GM12874 (cell line): ENCODE measurements at regions not wholly inside any gene's neighbourhood (a gene's known extent, or its start where the extent isn't known, plus 50 kb on each side); places are given as distances from the start of the nearest gene placed in this dataset.

Source experiments
- TF ChIP-seq, protein P1 (sequence below): IDR thresholded peaks from 2 replicates; pipeline ENCODE4 v1.5.1; 2011; ENCODE audit warnings: low read depth, mild to moderate bottlenecking, control low read depth, low read length, moderate library complexity; ENCODE audit not compliant: insufficient read depth

DNA sequence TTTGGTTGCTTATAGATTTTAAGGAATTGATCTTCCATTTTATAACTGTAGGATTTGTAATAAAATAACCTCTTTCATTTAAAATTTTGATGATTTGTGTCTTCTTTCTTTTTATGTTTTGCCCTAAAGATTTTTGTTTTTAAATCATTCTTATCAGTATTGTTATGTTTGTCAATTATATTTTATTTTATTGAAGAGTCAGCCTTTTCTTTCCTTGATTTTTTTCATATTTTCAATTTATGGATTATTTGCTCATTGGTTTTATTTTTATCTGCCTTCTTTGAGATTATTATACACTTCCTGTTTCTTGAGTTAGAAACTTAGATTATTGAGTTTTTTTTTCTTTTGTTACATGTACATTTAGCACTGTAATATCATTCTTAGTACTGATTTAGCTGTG, 233.4 kb upstream of the BRINP3 start:
- TF ChIP-seq, protein P1, sequence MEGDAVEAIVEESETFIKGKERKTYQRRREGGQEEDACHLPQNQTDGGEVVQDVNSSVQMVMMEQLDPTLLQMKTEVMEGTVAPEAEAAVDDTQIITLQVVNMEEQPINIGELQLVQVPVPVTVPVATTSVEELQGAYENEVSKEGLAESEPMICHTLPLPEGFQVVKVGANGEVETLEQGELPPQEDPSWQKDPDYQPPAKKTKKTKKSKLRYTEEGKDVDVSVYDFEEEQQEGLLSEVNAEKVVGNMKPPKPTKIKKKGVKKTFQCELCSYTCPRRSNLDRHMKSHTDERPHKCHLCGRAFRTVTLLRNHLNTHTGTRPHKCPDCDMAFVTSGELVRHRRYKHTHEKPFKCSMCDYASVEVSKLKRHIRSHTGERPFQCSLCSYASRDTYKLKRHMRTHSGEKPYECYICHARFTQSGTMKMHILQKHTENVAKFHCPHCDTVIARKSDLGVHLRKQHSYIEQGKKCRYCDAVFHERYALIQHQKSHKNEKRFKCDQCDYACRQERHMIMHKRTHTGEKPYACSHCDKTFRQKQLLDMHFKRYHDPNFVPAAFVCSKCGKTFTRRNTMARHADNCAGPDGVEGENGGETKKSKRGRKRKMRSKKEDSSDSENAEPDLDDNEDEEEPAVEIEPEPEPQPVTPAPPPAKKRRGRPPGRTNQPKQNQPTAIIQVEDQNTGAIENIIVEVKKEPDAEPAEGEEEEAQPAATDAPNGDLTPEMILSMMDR: no peak

DNA sequence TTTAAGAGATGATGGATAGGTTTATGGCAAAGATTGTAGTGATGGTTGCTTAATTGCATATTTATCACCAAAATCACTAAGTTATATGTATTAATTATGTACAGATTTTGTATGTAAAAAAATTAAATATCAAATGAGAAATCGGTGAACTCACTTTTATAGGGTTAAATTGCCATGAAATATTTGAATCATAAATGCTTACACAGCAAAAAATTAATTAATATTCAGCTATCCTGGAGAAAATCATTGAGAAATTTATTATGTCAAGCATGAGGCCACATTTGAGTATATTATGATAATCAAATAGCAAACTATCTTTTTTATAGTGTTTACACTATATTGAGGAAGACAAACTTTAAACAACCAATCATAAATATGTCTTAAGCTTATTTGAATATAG, 239.4 kb upstream of the BRINP3 start:
- TF ChIP-seq, protein P1: no peak

DNA sequence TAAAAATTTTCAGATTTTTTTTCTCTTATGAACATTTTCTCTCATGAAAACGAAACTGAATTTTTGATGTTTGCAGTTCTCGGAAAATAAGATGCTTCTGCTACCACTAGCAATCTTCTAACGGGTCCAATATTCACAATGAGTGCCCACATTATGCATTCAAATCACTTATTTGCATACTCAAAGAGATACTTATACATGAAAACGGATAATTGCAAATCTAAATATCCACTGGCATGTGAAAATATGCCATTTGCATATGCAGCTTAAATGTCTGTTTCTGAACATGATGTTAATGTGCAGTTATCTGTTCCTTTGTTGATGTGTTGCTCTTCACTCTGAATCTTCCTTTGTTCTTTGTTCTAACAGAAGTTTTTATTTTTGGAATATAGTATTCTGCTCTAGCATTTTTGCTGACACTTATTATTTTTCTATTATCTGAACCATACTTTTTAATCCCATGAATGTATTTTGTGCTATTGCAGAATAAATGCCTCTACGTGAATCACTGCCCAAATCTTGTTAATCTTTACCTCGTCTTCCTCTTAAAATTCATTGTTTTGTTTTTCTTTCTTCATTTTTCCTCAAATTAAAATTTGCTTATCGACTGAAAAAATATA, 259.4 kb upstream of the BRINP3 start:
- TF ChIP-seq, protein P1: no peak

DNA sequence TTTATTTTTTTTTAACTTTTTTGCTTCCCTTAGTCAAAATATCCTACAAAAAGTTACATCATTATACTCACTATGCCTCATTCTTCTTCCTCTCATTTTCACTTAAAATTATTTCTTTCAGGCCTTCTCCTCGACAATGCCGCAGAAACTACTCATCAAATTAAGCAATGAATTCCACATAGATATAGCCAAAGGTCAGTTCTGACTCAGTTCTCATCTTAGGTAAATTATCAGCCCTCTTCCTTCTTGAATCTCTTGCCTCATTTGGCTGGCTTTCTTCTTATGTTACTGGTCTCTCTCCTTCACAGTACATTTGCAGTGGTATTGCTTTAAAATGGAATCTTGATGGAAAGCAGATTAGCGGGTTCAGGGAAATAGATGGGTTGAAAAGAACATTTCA, 260.7 kb upstream of the BRINP3 start:
- TF ChIP-seq, protein P1: no peak

DNA sequence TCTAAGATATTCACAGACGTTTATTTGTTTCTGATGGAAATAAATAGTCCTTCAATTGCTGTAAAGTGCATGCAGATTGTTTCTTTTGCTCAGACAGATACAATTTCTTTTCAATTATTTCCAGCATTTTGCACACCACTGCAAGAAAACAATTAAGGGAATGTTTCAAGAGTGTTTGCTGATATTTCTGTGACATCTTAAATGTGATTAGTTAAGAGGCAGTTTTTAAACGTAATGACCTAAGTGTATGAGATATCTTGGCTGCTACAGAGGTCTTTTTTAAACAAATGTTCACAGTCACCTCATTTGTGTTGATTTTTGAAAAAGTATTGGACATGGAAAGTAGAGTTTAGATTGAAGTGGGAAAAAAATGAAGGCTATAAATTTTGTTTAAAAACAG, 262.3 kb upstream of the BRINP3 start:
- TF ChIP-seq, protein P1: no peak

DNA sequence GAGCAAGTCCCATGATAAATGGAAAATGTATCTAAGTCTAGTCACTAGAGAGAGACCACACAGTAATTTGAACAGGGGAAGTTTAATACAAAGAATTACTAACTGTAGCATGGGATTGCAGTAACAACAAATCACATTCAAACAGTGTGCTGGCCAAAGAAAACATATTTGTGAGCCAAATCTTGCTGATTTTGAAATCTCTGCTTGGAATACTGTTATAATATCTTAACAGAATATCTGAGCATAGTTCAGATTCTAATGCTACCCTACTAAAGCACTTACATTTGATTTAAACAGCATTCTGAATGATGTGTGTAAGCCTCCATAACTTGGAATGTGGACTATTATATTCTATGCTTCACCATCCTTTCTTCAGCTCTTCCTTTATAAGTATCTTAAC, 270.0 kb upstream of the BRINP3 start:
- TF ChIP-seq, protein P1: no peak

DNA sequence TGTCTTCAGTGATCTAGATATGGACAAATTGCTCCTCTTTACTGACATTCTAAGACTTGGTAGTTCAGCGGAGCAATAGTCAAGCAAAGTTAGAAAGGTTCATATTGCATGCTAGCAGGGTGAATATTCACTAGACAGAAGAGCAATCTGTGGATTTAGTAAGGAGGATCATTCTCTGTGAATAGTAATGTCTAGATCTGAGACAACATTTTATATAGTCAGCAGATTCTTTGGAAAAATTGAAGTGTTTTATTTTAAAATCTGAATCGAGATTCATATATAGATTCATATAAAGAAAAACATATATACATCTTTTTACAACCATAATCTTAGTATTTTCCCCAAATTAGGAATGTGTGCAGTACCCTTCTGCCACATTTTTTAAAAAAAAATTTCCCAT, 274.5 kb upstream of the BRINP3 start:
- TF ChIP-seq, protein P1: no peak
